A673 (cell line): ENCODE measurements at regions not wholly inside any gene's neighbourhood (a gene's known extent, or its start where the extent isn't known, plus 50 kb on each side); places are given as distances from the start of the nearest gene placed in this dataset.

Experiments
- BruUV-seq: library from RNA; stranded (reverse); fragments of 400-500 nt; replicated peaks from 2 replicates; lab custom pipeline; 2021; lab: Mats Ljungman, UMichigan
- CTCF ChIA-PET: fragments of 300-600 bp; sonication (Branson Sonifier 250); formaldehyde crosslinking; loops from one replicate; lab custom pipeline; 2022; ENCODE audit warnings: antibody characterized with exemption; lab: Charles Lee
- POLR2A ChIA-PET: fragments of 300-600 bp; sonication (Branson Sonifier 250); formaldehyde crosslinking; loops from one replicate; lab custom pipeline; 2022; ENCODE audit warnings: antibody characterized with exemption; ENCODE audit not compliant: low non-redundant PET; lab: Charles Lee
- DNase-seq: peaks from one replicate; pipeline ENCODE4 v3.0.0-alpha.2; 2015; ENCODE audit warnings: low spot score
- H3K27ac ChIP-seq: fragments of 200-600 bp; sonication (generic); 2 replicates; pipeline ENCODE4 v1.5.1; 2016; ENCODE audit warnings: mixed run types, low read depth, mild to moderate bottlenecking, mixed read lengths, antibody characterized with exemption, low read length; ENCODE audit not compliant: poor library complexity, severe bottlenecking
- H3K27me3 ChIP-seq: fragments of 200-600 bp; sonication (generic); replicated peaks from 2 replicates; pipeline ENCODE4 v1.6.1; 2017; ENCODE audit warnings: mixed run types, low read depth, mild to moderate bottlenecking, mixed read lengths, antibody characterized with exemption, low read length; ENCODE audit not compliant: insufficient read depth, poor library complexity
- H3K36me3 ChIP-seq: fragments of 200-600 bp; sonication (generic); 2 replicates; pipeline ENCODE4 v1.6.1; 2016; ENCODE audit warnings: mixed run types, mild to moderate bottlenecking, mixed read lengths, antibody characterized with exemption, low read length; ENCODE audit not compliant: insufficient read depth, poor library complexity, severe bottlenecking
- H3K4me1 ChIP-seq: fragments of 200-600 bp; sonication (generic); 2 replicates; pipeline ENCODE4 v1.6.1; 2017; ENCODE audit warnings: mixed run types, mild to moderate bottlenecking, mixed read lengths, antibody characterized with exemption, low read length; ENCODE audit not compliant: insufficient read depth, poor library complexity, severe bottlenecking
- H3K4me3 ChIP-seq: fragments of 200-600 bp; sonication (generic); 2 replicates; pipeline ENCODE4 v1.5.1; 2016; ENCODE audit warnings: low read depth, mixed run types, mild to moderate bottlenecking, mixed read lengths, low read length; ENCODE audit not compliant: poor library complexity, severe bottlenecking
- H3K9me3 ChIP-seq: fragments of 200-600 bp; sonication (generic); 2 replicates; pipeline ENCODE4 v1.6.1; 2016; ENCODE audit warnings: mixed run types, low read depth, mild to moderate bottlenecking, mixed read lengths, antibody characterized with exemption, low read length; ENCODE audit not compliant: poor library complexity, severe bottlenecking
- CTCF ChIP-seq: fragments of 300-800, 200-600 bp; sonication (generic); conservative IDR thresholded peaks from 2 replicates; pipeline ENCODE4 v1.5.1; 2017; ENCODE audit warnings: low read depth, mild to moderate bottlenecking, antibody characterized with exemption, low read length, moderate library complexity, mixed read lengths
- EZH2 ChIP-seq: fragments of 200-600 bp; sonication (generic); IDR thresholded peaks from 2 replicates; pipeline ENCODE4 v1.6.1; 2017; ENCODE audit warnings: borderline replicate concordance, low read depth, mild to moderate bottlenecking, mixed read lengths, antibody characterized with exemption, low read length; ENCODE audit not compliant: poor library complexity, severe bottlenecking
- intact Hi-C: fragments of 100-400 bp; cut with micrococcal nuclease; formaldehyde crosslinking; loops from one replicate; pipeline ENCODE4 v1.10.0; 2022; ENCODE audit not compliant: unreplicated experiment

GRCh38 chr11:40062616-40063015 is 1396.8 kb downstream of the LRRC4C start:
- TF ChIP-seq EZH2 (no peak), CTCF (no peak)
- CTCF ChIA-PET: no interaction called here
- no peak overlapping the region for H3K4me3 ChIP-seq
- intact Hi-C loops: no loop called here
- H3K27me3 ChIP-seq: no peaks in the 10 kb centered on the region
- no peaks in the 10 kb centered on the region for H3K9me3 ChIP-seq
- no TSS peak for BruUV-seq
- H3K36me3 ChIP-seq: no peaks in the 10 kb centered on the region
- POLR2A ChIA-PET: no interaction called here
- no peaks in the 10 kb centered on the region for H3K4me1 ChIP-seq
- H3K27ac ChIP-seq: no peak overlapping the region
- DNase-seq: no peak

GRCh38 chr11:40061221-40061620 is 1398.2 kb downstream of the LRRC4C start:
- CTCF ChIA-PET: no interaction called here
- no peaks in the 10 kb centered on the region for H3K9me3 ChIP-seq
- no TSS peak for BruUV-seq
- POLR2A ChIA-PET: no interaction called here
- no peaks in the 10 kb centered on the region for H3K36me3 ChIP-seq
- intact Hi-C loops: no loop called here
- no peak for DNase-seq
- no peaks in the 10 kb centered on the region for H3K27me3 ChIP-seq
- H3K4me3 ChIP-seq: no peak overlapping the region
- TF ChIP-seq CTCF (no peak), EZH2 (no peak)
- H3K27ac ChIP-seq: no peak overlapping the region
- no peaks in the 10 kb centered on the region for H3K4me1 ChIP-seq

GRCh38 chr11:40054631-40055030 is 1404.8 kb downstream of the LRRC4C start:
- Histone ChIP-seq H3K4me3 (no peak overlapping the region), H3K4me1 (no peaks in the 10 kb centered on the region), H3K36me3 (no peaks in the 10 kb centered on the region), H3K27me3 (no peaks in the 10 kb centered on the region), H3K27ac (no peak overlapping the region), H3K9me3 (peaks cover 1% of the 10 kb centered on the region)
- intact Hi-C loops: no loop called here
- TF ChIP-seq EZH2 (no peak), CTCF (no peak)
- BruUV-seq: no TSS peak
- ChIA-PET CTCF (no interaction called here), POLR2A (no interaction called here)
- DNase-seq: no peak
